ENCODE measurements at regions not wholly inside any gene's neighbourhood (a gene's known extent, or its start where the extent isn't known, plus 50 kb on each side); places are given as distances from the start of the nearest gene placed in this dataset.

DNA sequence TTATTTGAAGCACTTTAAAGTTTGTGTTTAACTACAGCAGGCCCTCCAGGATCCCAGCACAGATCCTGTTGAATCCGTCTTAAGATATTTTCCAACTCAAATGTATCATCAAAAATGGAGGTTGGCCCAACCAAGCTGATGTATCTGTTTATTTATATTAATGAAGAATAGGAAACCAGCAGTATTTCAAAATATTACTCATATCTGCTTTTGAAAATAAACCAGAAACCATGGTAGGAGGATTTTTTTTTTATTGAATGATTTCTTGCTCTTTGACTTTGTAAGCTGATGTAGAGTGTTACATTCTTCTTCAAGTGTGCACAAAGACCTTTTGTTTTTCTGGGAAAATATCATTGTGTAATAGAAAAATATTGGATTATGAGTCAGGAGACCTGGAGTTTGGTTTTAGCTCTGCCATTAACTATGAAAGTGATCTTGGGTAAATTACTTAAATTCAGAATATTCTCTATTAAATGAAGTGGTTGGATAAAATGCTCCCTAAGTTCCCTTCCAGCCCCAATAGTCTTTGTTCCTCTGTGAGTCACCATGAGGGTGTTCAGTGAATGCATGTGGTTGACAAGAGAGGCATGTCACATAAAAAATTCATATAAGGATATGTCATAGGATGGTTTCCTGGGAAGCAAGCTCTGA, 221.3 kb upstream of the GAP43 start:
- TF ChIP-seq, protein P1, sequence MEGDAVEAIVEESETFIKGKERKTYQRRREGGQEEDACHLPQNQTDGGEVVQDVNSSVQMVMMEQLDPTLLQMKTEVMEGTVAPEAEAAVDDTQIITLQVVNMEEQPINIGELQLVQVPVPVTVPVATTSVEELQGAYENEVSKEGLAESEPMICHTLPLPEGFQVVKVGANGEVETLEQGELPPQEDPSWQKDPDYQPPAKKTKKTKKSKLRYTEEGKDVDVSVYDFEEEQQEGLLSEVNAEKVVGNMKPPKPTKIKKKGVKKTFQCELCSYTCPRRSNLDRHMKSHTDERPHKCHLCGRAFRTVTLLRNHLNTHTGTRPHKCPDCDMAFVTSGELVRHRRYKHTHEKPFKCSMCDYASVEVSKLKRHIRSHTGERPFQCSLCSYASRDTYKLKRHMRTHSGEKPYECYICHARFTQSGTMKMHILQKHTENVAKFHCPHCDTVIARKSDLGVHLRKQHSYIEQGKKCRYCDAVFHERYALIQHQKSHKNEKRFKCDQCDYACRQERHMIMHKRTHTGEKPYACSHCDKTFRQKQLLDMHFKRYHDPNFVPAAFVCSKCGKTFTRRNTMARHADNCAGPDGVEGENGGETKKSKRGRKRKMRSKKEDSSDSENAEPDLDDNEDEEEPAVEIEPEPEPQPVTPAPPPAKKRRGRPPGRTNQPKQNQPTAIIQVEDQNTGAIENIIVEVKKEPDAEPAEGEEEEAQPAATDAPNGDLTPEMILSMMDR (IDR thresholded peaks at IDR 0.05), result no peak
- no peak for TF ChIP-seq POLR2A (IDR thresholded peaks at IDR 0.05)
